ENCODE measurements at regions not wholly inside any gene's neighbourhood (a gene's known extent, or its start where the extent isn't known, plus 50 kb on each side); places are given as distances from the start of the nearest gene placed in this dataset.

DNA sequence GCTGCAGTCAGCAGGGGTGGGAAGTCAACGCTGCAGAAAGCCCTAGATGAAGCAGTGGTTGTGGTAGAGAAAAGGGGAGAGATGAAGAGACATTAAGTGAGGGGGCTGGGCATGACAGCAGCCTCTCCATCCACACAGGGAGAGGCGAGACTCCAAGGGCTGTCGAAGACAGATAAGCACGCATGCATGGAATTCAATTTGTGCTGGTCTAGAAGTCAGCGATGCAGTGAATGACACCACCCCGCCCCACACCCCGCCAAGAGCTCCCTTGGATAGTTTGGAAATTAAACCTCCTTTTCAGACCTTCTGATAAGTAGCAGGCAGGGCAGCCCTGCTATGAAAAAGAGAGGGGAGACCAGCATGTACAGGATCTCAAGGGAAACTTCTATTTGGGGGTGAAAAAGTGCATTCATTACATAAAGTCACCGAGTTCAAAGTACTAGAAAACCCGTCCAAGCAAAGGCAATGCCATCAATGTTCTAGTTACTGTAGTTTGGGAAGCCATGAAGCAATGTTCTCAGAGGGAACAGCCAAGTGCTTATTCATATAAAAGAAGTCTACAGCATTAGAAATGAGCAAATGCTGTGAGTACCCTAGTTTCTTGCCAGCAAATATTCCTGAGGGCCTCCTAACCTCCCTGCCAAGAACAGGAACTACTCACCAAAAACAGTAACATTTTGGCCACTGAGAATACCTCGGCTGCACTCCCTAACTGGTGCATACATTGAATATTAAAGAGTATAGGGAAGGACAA lies 152.3 kb upstream of the ANXA10 start:
- Histone ChIP-seq H3K36me3 (ENCODE audit: insufficient read depth, low read length) (no peaks in the 10 kb centered on the region), H4K20me1 (ENCODE audit: insufficient read depth) (no peaks in the 10 kb centered on the region), H3K79me2 (replicated peaks; ENCODE audit: insufficient read depth, low read length) (no peaks in the 10 kb centered on the region), H3K4me3 (ENCODE audit: low read length) (no peak overlapping the region), H3K9me3 (ENCODE audit: low read length) (no peaks in the 10 kb centered on the region), H2AFZ (ENCODE audit: low read depth, low read length) (no peak overlapping the region), H3K27me3 (ENCODE audit: insufficient read depth, low read depth, low read length) (no peaks in the 10 kb centered on the region), H3K9me2 (ENCODE audit: insufficient read depth, low read length) (no peaks in the 10 kb centered on the region), H3K4me2 (ENCODE audit: low read length) (no peak overlapping the region), H3K27ac (ENCODE audit: low read length) (no peak overlapping the region), H3F3A (ENCODE audit: insufficient read depth, low read length, poor library complexity, severe bottlenecking) (no peaks in the 10 kb centered on the region), H3K9ac (ENCODE audit: low read length) (no peak overlapping the region)
- TF ChIP-seq REST (IDR thresholded peaks at IDR 0.05; ENCODE audit: borderline replicate concordance) = no peak
- no peak for TF ChIP-seq MXI1 (conservative IDR thresholded peaks at IDR 0.05; ENCODE audit: poor library complexity, severe bottlenecking)
- TF ChIP-seq TAF1 (IDR thresholded peaks at IDR 0.05; ENCODE audit: low read depth) = no peak
- TF ChIP-seq SMC3 (conservative IDR thresholded peaks at IDR 0.05; ENCODE audit: poor library complexity) = no peak
- no peak for TF ChIP-seq EP300 (conservative IDR thresholded peaks at IDR 0.05; ENCODE audit: poor library complexity, severe bottlenecking)
- TF ChIP-seq POLR2AphosphoS5 (IDR thresholded peaks at IDR 0.05) = no peak
- TF ChIP-seq, protein P1, sequence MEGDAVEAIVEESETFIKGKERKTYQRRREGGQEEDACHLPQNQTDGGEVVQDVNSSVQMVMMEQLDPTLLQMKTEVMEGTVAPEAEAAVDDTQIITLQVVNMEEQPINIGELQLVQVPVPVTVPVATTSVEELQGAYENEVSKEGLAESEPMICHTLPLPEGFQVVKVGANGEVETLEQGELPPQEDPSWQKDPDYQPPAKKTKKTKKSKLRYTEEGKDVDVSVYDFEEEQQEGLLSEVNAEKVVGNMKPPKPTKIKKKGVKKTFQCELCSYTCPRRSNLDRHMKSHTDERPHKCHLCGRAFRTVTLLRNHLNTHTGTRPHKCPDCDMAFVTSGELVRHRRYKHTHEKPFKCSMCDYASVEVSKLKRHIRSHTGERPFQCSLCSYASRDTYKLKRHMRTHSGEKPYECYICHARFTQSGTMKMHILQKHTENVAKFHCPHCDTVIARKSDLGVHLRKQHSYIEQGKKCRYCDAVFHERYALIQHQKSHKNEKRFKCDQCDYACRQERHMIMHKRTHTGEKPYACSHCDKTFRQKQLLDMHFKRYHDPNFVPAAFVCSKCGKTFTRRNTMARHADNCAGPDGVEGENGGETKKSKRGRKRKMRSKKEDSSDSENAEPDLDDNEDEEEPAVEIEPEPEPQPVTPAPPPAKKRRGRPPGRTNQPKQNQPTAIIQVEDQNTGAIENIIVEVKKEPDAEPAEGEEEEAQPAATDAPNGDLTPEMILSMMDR (IDR thresholded peaks at IDR 0.05; ENCODE audit: poor library complexity, severe bottlenecking) = no peak
- no peak for TF ChIP-seq RAD21 (conservative IDR thresholded peaks at IDR 0.05)
- TF ChIP-seq EZH2 (IDR thresholded peaks at IDR 0.05; ENCODE audit: borderline replicate concordance, insufficient read depth, low read length, poor library complexity, severe bottlenecking) = no peak

- H3K36me3 ChIP-seq (ENCODE audit: insufficient read depth, low read length) = no peaks in the 10 kb centered on the region
- no peaks in the 10 kb centered on the region for H3K27me3 ChIP-seq (ENCODE audit: insufficient read depth, low read depth, low read length)
- no peaks in the 10 kb centered on the region for H3K9me2 ChIP-seq (ENCODE audit: insufficient read depth, low read length)
- H3K79me2 ChIP-seq (replicated peaks; ENCODE audit: insufficient read depth, low read length) = no peaks in the 10 kb centered on the region
- H3K4me2 ChIP-seq (ENCODE audit: low read length) = no peak overlapping the region
- no peaks in the 10 kb centered on the region for H4K20me1 ChIP-seq (ENCODE audit: insufficient read depth)
- no peak overlapping the region for H3K4me3 ChIP-seq (ENCODE audit: low read length)
- no peak overlapping the region for H3K9ac ChIP-seq (ENCODE audit: low read length)
- H3K9me3 ChIP-seq (ENCODE audit: low read length) = no peaks in the 10 kb centered on the region
- H3F3A ChIP-seq (ENCODE audit: insufficient read depth, low read length, poor library complexity, severe bottlenecking) = no peaks in the 10 kb centered on the region
- H3K27ac ChIP-seq (ENCODE audit: low read length) = no peak overlapping the region
- no peak for TF ChIP-seq MXI1 (conservative IDR thresholded peaks at IDR 0.05; ENCODE audit: poor library complexity, severe bottlenecking)
- no peak for TF ChIP-seq SMC3 (conservative IDR thresholded peaks at IDR 0.05; ENCODE audit: poor library complexity)
- TF ChIP-seq RAD21 (conservative IDR thresholded peaks at IDR 0.05) = no peak
- no peak for TF ChIP-seq EP300 (conservative IDR thresholded peaks at IDR 0.05; ENCODE audit: poor library complexity, severe bottlenecking)
- TF ChIP-seq, protein P1 (IDR thresholded peaks at IDR 0.05; ENCODE audit: poor library complexity, severe bottlenecking) = no peak
- TF ChIP-seq EZH2 (IDR thresholded peaks at IDR 0.05; ENCODE audit: borderline replicate concordance, insufficient read depth, low read length, poor library complexity, severe bottlenecking) = no peak
- TF ChIP-seq TAF1 (IDR thresholded peaks at IDR 0.05; ENCODE audit: low read depth) = no peak
- TF ChIP-seq POLR2AphosphoS5 (IDR thresholded peaks at IDR 0.05) = no peak
- TF ChIP-seq REST (IDR thresholded peaks at IDR 0.05; ENCODE audit: borderline replicate concordance) = no peak
- no peak overlapping the region for H2AFZ ChIP-seq (ENCODE audit: low read depth, low read length)
These were observed 148.3 kb upstream of the ANXA10 start for GRCh38 chr4:167943872-167944505.

All from neural cell (in vitro differentiated cells).